H9 (cell line): ENCODE measurements at regions not wholly inside any gene's neighbourhood (a gene's known extent, or its start where the extent isn't known, plus 50 kb on each side); places are given as distances from the start of the nearest gene placed in this dataset.

Source experiments
- DNase-seq: peaks from one replicate; pipeline ENCODE4 v3.0.0-alpha.2; 2017
- H2AFZ ChIP-seq: one replicate; pipeline ENCODE4 v1.6.1; 2013; ENCODE audit warnings: mild to moderate bottlenecking, low read length, control low read depth, moderate library complexity
- H2AK5ac ChIP-seq: 2 replicates; pipeline ENCODE4 v1.6.1; 2013; ENCODE audit warnings: low read length, control low read depth, mixed read lengths; ENCODE audit not compliant: insufficient read length
- H2BK120ac ChIP-seq: one replicate; pipeline ENCODE4 v1.6.1; 2013; ENCODE audit warnings: low read depth, mild to moderate bottlenecking, low read length, control low read depth, inconsistent platforms; ENCODE audit not compliant: poor library complexity, severe bottlenecking
- H2BK12ac ChIP-seq: 2 replicates; pipeline ENCODE4 v1.6.1; 2013; ENCODE audit warnings: low read length, control low read depth, mixed read lengths, low read depth; ENCODE audit not compliant: insufficient read length
- H2BK15ac ChIP-seq: 2 replicates; pipeline ENCODE4 v1.6.1; 2013; ENCODE audit warnings: low read depth, low read length, control low read depth
- H2BK20ac ChIP-seq: one replicate; pipeline ENCODE4 v1.6.1; 2013; ENCODE audit warnings: low read depth, mild to moderate bottlenecking, low read length, control low read depth, inconsistent platforms; ENCODE audit not compliant: poor library complexity, severe bottlenecking
- H2BK5ac ChIP-seq: 2 replicates; pipeline ENCODE4 v1.6.1; 2013; ENCODE audit warnings: low read length, control low read depth, mixed read lengths; ENCODE audit not compliant: insufficient read length
- H3K14ac ChIP-seq: 2 replicates; pipeline ENCODE4 v1.6.1; 2013; ENCODE audit warnings: low read length, control low read depth; ENCODE audit not compliant: insufficient read depth
- H3K18ac ChIP-seq: 2 replicates; pipeline ENCODE4 v1.6.1; 2013; ENCODE audit warnings: low read depth, mild to moderate bottlenecking, mixed read lengths, low read length, control low read depth; ENCODE audit not compliant: insufficient read length
- H3K23ac ChIP-seq: 2 replicates; pipeline ENCODE4 v1.6.1; 2013; ENCODE audit warnings: low read length, control low read depth, mixed read lengths, low read depth; ENCODE audit not compliant: insufficient read length
- H3K23me2 ChIP-seq: 2 replicates; pipeline ENCODE4 v1.6.1; 2013; ENCODE audit warnings: low read depth, mild to moderate bottlenecking, mixed read lengths, low read length, control low read depth; ENCODE audit not compliant: insufficient read length, poor library complexity, severe bottlenecking
- H3K27ac ChIP-seq: 2 replicates; pipeline ENCODE4 v1.5.1; 2013; ENCODE audit warnings: low read length, control low read depth, mixed read lengths, low read depth; ENCODE audit not compliant: insufficient read length
- H3K27me3 ChIP-seq: 2 replicates; pipeline ENCODE4 v1.6.1; 2013; ENCODE audit warnings: low read length, control low read depth, inconsistent platforms; ENCODE audit not compliant: insufficient read depth
- H3K4ac ChIP-seq: 2 replicates; pipeline ENCODE4 v1.6.1; 2013; ENCODE audit warnings: low read depth, mild to moderate bottlenecking, control low read depth, inconsistent platforms, low read length, moderate library complexity
- H3K4me1 ChIP-seq: 2 replicates; pipeline ENCODE4 v1.6.1; 2013; ENCODE audit warnings: low read length, control low read depth, inconsistent platforms; ENCODE audit not compliant: insufficient read depth
- H3K4me2 ChIP-seq: 2 replicates; pipeline ENCODE4 v1.6.1; 2013; ENCODE audit warnings: low read length, control low read depth, mixed read lengths; ENCODE audit not compliant: insufficient read length, insufficient read depth
- H3K56ac ChIP-seq: 2 replicates; pipeline ENCODE4 v1.6.1; 2013; ENCODE audit warnings: low read depth, mild to moderate bottlenecking, mixed read lengths, low read length, control low read depth; ENCODE audit not compliant: insufficient read length
- H3K79me1 ChIP-seq: 2 replicates; pipeline ENCODE4 v1.6.1; 2013; ENCODE audit warnings: low read depth, mild to moderate bottlenecking, moderate library complexity, low read length, control low read depth, inconsistent platforms; ENCODE audit not compliant: insufficient read depth, poor library complexity, severe bottlenecking
- H3K79me2 ChIP-seq: 2 replicates; pipeline ENCODE4 v1.6.1; 2013; ENCODE audit warnings: low read length, control low read depth, inconsistent platforms; ENCODE audit not compliant: insufficient read depth
- H3K9ac ChIP-seq: 2 replicates; pipeline ENCODE4 v1.6.1; 2013; ENCODE audit warnings: low read length, control low read depth, mixed read lengths; ENCODE audit not compliant: insufficient read length; ENCODE audit errors: extremely low read depth
- H3K9me3 ChIP-seq: one replicate; pipeline ENCODE4 v1.6.1; 2013; ENCODE audit warnings: low read depth, low read length, inconsistent platforms; ENCODE audit not compliant: control insufficient read depth
- H3T11ph ChIP-seq: one replicate; pipeline ENCODE4 v1.6.1; 2013; ENCODE audit warnings: mild to moderate bottlenecking, low read length, control low read depth, inconsistent platforms
- H4K20me1 ChIP-seq: one replicate; pipeline ENCODE4 v1.6.1; 2013; ENCODE audit not compliant: control insufficient read depth, insufficient read length, insufficient read depth
- H4K5ac ChIP-seq: 2 replicates; pipeline ENCODE4 v1.6.1; 2013; ENCODE audit warnings: low read depth, mild to moderate bottlenecking, mixed read lengths, low read length, control low read depth; ENCODE audit not compliant: insufficient read length
- H4K8ac ChIP-seq: replicated peaks from 2 replicates; pipeline ENCODE4 v1.6.1; 2013; ENCODE audit warnings: low read length, control low read depth, mixed read lengths, low read depth; ENCODE audit not compliant: insufficient read length
- H4K91ac ChIP-seq: 2 replicates; pipeline ENCODE4 v1.6.1; 2013; ENCODE audit warnings: low read depth, mild to moderate bottlenecking, moderate library complexity, mixed read lengths, low read length, control low read depth; ENCODE audit not compliant: insufficient read length
- H3K27ac Mint-ChIP-seq, 3 experiments: 2 replicates in 2 of 3; 3 replicates in 1 of 3; pipeline ENCODE4 v1.8.0; 2020 to 2021; ENCODE audit warnings: mixed read lengths in 3 of 3, mild to moderate bottlenecking in 1 of 3, moderate library complexity in 1 of 3
- H3K27me3 Mint-ChIP-seq: 2 replicates; pipeline ENCODE4 v1.8.0; 2021; ENCODE audit warnings: low read depth, mild to moderate bottlenecking, moderate library complexity, mixed read lengths
- H3K36me3 Mint-ChIP-seq, 3 experiments: 2 replicates in 2 of 3; 3 replicates in 1 of 3; pipeline ENCODE4 v1.8.0; 2020 to 2021; ENCODE audit warnings: low read depth in 3 of 3, mixed read lengths in 3 of 3; ENCODE audit not compliant: insufficient read depth in 1 of 3
- H3K4me1 Mint-ChIP-seq, 2 experiments: 2 replicates each; pipeline ENCODE4 v1.8.0; 2020; ENCODE audit warnings: mixed read lengths in 2 of 2
- H3K4me3 Mint-ChIP-seq, 2 experiments: 2 replicates in 1 of 2; 3 replicates in 1 of 2; pipeline ENCODE4 v1.8.0; 2020 to 2021; ENCODE audit warnings: mild to moderate bottlenecking in 2 of 2, mixed read lengths in 2 of 2, moderate library complexity in 1 of 2
- H3K9me3 Mint-ChIP-seq, 2 experiments: 2 replicates in 1 of 2; 3 replicates in 1 of 2; pipeline ENCODE4 v1.8.0; 2020; ENCODE audit warnings: mild to moderate bottlenecking in 2 of 2, mixed read lengths in 2 of 2, moderate library complexity in 1 of 2
- WGBS: extraction: QIAGEN DNeasy Blood & Tissue Kit; methylation state at CpG from one replicate; pipeline ENCODE4 v1.1.7; 2013; ENCODE audit warnings: missing lambda C conversion rate, low lambda C conversion rate, mixed read lengths; ENCODE audit not compliant: insufficient read length; ENCODE audit errors: extremely low coverage; 5-methylcytosine and 5-hydroxymethylcytosine counted together
- TF ChIP-seq, protein P1 (sequence below): fragments of 200-600 bp; sonication (generic); conservative IDR thresholded peaks from 3 replicates; pipeline ENCODE4 v1.8.0; 2021; ENCODE audit warnings: antibody characterized with exemption, mild to moderate bottlenecking

DNA sequence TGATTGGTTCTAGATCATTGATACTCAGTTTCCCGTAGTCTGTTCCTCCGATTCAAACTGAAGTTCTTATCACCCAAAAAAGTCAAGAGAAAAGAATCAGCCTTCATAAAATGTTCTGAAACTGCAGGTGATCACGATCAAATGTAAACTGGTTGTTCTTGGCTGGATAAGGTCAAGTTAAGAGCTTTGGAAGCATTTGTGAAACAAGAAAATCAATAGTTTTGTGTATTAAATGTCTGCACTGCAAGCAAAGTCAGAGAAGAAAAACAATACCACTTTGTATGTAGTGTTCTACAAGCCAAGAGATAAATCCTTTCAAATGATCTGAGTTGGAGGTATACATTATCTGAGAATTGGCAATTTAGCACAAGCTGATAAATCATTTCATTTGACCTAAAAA is 710.3 kb downstream of the SORCS1 start:
- H3K9me3 Mint-ChIP-seq, result no peaks in the 10 kb centered on the region
- no peak overlapping the region for H2AK5ac ChIP-seq
- no peaks in the 10 kb centered on the region for H3K4me1 Mint-ChIP-seq

More for the DNA sequence above, 710.3 kb downstream of the SORCS1 start:
- Histone ChIP-seq H3K79me1 (no peaks in the 10 kb centered on the region), H3K14ac (no peak overlapping the region), H3K79me2 (no peaks in the 10 kb centered on the region), H2BK120ac (no peak overlapping the region), H3K9ac (no peak overlapping the region), H2BK15ac (no peak overlapping the region), H3K56ac (no peak overlapping the region), H4K91ac (no peak overlapping the region), H3K9me3 (no peaks in the 10 kb centered on the region), H3K4me1 (no peaks in the 10 kb centered on the region), H4K5ac (no peak overlapping the region), H4K20me1 (no peaks in the 10 kb centered on the region), H4K8ac (no peak overlapping the region), H3K27ac (no peak overlapping the region), H3K4me2 (no peak overlapping the region), H3K27me3 (no peaks in the 10 kb centered on the region), H3K23ac (no peak overlapping the region), H2BK20ac (no peak overlapping the region), H3K4ac (no peak overlapping the region), H2BK5ac (no peak overlapping the region), H2BK12ac (no peak overlapping the region), H3K18ac (no peak overlapping the region), H2AFZ (no peak overlapping the region), H3T11ph (no peak overlapping the region), H3K23me2 (no peaks in the 10 kb centered on the region)
- H3K27ac Mint-ChIP-seq, result no peak overlapping the region
- TF ChIP-seq, protein P1, sequence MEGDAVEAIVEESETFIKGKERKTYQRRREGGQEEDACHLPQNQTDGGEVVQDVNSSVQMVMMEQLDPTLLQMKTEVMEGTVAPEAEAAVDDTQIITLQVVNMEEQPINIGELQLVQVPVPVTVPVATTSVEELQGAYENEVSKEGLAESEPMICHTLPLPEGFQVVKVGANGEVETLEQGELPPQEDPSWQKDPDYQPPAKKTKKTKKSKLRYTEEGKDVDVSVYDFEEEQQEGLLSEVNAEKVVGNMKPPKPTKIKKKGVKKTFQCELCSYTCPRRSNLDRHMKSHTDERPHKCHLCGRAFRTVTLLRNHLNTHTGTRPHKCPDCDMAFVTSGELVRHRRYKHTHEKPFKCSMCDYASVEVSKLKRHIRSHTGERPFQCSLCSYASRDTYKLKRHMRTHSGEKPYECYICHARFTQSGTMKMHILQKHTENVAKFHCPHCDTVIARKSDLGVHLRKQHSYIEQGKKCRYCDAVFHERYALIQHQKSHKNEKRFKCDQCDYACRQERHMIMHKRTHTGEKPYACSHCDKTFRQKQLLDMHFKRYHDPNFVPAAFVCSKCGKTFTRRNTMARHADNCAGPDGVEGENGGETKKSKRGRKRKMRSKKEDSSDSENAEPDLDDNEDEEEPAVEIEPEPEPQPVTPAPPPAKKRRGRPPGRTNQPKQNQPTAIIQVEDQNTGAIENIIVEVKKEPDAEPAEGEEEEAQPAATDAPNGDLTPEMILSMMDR, result no peak
- no CpG with 5 or more reads among the region's 3 CpGs for WGBS
- no peak for DNase-seq
- H3K4me3 Mint-ChIP-seq, result no peak overlapping the region
- H3K27me3 Mint-ChIP-seq, result no peaks in the 10 kb centered on the region; the same call in 1 of the 2 replicates
- no peaks in the 10 kb centered on the region for H3K36me3 Mint-ChIP-seq
